GM19455 (cell line): ENCODE measurements at regions not wholly inside any gene's neighbourhood (a gene's known extent, or its start where the extent isn't known, plus 50 kb on each side); places are given as distances from the start of the nearest gene placed in this dataset.
A peak's percentile ranks its signal among the peaks of the same experiment; 100 is the strongest.

Source experiments
- ATAC-seq: cut with Tn5 transposase; IDR thresholded peaks from one replicate; pipeline ENCODE4 v1.9.1; 2021; ENCODE audit not compliant: unreplicated experiment

DNA sequence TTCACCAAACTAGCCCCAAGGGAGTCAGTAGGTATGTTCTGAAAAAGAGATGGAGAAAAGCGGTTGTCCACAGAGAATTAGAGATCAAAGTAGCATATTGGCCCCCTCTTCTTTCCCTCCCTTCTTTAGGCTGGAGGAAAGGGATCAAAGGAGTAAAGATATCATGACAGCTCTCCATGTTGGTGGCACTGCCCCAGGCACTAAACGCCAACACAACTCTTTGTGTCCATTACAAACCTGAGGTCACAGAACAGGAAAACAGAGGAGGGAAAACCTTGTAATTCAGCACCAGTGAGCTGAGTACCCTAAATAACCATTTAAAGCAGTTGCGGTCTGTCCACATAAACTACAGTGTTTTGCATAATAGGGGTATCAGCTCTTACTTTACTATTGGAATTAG, 113.0 kb upstream of the TFAP2D start:
- no peak for ATAC-seq

DNA sequence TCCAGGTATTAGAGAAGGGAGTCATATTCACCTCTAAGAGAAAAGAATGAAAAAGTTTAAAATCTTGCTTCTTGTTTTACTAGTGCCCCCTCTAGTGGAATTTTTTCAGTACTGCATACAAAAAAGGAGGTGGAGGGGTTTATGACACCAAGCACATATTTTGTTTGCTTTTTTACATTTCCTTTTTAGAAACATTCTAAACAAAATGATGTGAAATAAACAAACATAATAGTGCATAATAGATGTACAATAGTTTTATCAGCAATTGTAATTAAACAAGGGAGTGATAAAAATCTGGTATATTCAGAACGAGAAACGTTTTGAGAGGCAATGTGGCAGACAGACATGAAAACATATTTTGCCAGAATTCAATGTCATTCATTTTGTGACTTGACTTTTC, 111.0 kb upstream of the TFAP2D start:
- no peak for ATAC-seq

DNA sequence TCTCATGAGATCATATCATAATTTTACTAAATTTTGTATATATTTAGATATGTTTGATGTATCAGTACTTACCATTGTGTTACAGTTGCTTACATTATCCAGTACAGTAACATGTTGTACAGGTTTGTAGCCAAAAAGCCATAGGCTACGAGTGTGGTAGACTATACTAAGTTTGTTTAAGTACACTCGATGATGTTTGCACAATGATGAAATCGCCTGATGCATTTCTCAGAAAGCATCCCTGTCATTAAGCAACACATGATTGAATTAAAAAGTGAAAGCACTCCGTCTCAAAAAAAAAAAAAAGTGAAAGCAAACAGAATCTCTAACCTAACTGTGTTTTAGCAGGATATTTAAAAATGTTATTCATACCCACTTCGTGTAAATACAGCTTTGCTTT, 104.9 kb upstream of the TFAP2D start:
- no peak for ATAC-seq

DNA sequence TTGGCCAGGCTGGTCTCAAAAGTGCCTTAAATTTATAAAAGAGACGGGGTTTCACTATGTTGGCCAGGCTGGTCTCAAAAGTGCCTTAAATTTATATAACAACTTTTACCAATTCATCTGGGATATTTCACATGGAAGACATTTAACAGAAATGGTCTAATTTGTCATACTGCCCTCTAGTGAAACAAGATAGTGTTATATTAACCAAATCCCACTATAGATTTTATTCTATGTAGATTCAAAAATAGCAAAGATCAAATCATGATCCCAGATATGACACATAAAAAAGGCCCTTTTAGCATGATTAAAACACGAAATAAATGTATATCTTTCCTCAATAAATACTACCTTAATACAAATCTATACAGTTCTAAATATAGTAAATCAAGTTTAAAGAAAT, 102.8 kb upstream of the TFAP2D start:
- ATAC-seq, result no peak

DNA sequence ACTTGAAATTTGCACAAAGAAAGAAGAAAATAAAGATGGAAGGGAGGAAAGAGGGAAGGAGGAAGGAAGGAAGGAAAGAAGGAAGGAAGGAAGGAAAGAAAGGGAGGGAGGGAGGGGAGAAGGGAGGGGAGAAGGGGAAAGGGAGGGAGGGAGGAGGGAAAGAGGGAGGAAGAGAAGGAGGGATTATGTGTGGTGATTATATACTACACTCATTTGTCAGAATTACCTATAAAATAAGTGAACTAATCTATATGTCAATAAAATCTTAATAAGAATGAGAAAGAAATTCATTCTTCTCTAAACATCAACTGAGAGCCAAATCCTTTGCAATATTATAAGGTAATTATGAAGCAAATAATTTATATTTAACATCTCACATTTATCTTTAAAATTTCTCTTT, 77.9 kb upstream of the TFAP2D start:
- no peak for ATAC-seq

DNA sequence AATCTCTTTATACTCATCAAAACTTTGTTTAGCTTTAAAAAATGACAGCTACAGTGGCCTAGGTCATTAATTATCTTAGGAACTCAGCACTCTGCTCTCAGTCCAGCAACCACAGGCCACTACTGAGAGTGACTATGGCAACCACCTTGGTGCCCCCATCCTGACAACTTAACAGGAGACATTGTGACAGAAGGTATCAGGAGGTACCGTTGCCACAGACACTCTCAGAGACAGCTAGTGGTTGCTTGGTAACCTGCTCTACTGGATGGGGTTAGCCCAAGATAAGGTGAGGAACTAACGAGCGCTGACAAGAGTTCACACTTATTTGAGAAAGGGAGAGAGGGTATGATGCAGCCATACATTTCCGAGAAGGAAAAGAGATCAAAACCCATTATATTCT, 76.1 kb upstream of the TFAP2D start:
- ATAC-seq, result no peak

DNA sequence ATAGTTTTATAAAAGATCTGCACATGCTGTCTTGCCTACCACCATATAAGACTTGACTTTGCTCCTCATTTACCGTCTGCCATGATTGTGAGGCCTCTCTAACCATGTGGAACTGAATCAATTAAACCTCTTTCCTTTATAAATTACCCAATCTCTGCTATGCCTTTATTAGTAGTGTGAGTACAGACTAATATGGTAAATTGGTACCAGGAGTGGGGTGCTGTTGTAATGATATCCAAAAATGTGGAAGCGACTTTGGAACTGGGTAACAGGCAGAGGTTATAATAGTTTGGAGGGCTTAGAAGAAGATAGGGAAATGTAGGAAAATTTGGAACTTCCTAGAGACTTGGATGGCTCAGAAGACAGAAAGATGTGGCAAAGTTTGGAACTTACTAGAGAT, 64.2 kb upstream of the TFAP2D start:
- ATAC-seq, result no peak

DNA sequence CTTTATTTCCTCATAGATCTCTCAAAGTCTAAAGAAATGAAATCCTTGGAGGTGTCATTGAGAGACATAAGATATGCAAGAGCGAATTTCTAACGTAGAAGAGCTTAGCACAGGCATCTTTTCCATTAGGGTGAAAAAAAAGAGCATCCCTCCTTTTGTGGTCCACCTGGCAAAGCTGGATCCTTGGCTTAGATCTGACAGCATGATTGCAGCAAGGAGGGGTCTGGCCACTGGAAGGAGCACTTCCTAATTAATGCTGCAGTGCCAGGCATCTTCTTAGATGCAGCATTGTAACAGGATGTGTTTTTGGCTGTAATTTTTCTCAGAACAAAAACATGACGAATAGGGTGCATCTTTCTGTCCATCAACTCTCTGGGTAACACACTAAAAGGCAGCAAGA, 60.1 kb upstream of the TFAP2D start:
- no peak for ATAC-seq

DNA sequence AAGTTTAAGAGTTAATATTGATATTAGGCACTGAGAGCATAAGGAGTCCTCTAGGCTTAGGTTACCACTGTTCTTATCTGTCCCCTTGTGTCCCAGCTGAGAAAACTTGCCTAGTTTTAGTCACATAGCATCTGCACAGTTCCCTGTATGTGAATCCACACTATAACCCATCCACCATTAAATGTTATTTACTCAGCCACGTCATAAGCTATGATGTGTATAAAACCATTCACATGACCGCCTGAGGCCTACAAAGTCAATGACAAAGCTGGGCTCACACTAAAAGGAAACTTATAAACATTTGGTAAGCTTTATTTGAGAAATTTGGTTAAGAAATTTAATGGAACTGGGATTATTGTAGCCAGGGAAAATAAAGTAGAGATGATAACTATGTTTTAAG, 59.2 kb upstream of the TFAP2D start:
- no peak for ATAC-seq

DNA sequence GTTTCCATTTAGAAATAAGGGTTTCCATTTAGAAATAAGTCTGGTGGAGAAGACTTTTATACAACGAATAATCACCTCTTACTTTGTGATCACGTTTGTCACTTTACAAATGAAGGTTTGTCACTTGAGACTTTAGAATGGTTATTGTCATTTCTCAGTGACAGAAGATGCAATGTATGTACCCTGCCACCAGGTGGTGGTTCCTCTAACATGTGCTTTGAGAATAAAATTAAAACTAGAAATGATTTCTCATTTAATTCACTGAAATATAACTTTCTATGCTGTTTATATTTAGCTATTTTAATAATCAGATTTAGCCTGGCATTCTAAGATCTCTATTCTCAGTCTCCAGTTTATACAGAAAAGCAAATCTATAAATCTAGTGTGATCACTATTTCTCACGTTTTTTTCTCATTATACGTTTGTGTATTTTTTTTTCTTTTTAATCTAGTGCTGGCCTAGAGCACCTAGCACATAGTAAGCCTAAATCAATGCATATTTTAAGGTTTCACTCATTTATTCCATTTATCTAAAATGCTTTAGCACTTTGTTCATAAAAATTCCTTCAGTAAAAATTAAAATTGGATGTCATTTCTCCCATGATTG, 57.4 kb upstream of the TFAP2D start:
- ATAC-seq, result peak; percentile 76

DNA sequence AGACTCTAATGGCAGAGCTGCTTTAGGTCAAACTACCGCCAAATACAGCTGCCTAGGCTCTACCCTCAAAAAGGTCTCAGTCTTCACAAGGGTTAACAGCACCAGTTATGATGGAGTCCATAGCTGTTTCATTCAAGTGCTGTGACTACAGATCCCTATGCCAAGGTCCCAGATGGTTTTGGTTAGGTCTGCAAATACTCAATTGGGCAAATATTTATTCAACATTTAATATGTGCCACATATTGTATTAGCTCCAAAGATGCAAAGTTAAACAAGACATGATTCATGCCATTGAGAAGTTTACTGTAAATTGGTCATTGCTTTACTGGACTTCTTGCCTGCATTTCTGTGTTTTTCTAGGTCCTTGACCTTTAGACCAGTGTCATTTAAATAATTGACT, 55.8 kb upstream of the TFAP2D start:
- no peak for ATAC-seq

DNA sequence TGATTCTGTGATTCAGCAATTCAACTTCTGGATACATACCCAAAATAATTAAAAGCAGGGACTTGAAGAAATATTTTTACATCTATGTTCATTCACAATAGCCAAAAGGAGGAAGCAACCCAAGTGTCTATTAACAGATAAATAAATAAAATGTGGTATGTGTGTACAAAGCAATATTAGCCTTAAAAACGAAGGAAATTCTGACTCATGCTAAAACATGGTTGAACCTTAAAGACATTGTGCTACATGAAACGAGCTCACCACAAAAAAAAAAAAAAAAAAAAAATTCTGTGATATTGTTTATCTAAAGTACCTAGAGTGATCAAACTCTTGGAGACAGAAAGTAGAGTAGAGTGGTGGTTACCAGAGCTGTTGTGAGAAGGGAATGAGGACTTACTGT, 54.8 kb upstream of the TFAP2D start:
- ATAC-seq, result no peak

DNA sequence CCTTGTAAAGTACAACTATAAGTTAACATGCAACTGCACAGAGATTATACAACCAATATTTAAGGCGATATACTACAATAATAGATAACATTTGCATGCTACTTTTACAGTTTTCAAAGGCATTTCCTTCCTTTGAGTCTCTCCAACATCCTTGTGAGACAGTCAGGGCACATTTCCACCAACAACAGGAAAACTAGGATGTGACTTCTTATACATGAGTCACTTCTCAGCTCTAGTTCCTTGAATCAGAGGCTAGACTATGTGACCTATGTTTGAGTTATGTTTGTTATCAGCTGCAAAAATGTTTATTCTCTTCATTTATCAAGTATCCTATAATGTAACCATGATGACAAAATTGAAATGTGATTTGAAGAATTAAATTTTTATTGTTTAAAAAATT, 51.7 kb upstream of the TFAP2D start:
- no peak for ATAC-seq
